Thyroid gland (tissue), 4 donors: ENCODE measurements at regions not wholly inside any gene's neighbourhood (a gene's known extent, or its start where the extent isn't known, plus 50 kb on each side); places are given as distances from the start of the nearest gene placed in this dataset.
"Not testable (repeated sequence)": the region's sequence is repeated elsewhere in the genome, so short reads cannot be mapped to it uniquely, and the experiment has no call there.

ENCODE experiments used
- DNase-seq, 2 donors: peaks; one replicate each; pipeline ENCODE4 v3.0.0-alpha.2; 2019
- H3K27ac ChIP-seq, 3 donors: fragments of 200-600 bp; sonication (generic); 1 replicate in 2 of 3; 2 replicates in 1 of 3; pipeline ENCODE4 v1.5.1; 2016 to 2019; ENCODE audit warnings: mild to moderate bottlenecking in 1 of 3, moderate library complexity in 1 of 3
- H3K27me3 ChIP-seq: fragments of 200-600 bp; sonication (generic); one replicate; pipeline ENCODE4 v1.5.1; 2019
- H3K36me3 ChIP-seq, 2 donors: fragments of 200-600 bp; sonication (generic); one replicate each; pipeline ENCODE4 v1.5.1; 2016 to 2019
- H3K4me1 ChIP-seq, 2 donors: fragments of 200-600 bp; sonication (generic); one replicate each; pipeline ENCODE4 v1.5.1; 2017 to 2019
- H3K4me3 ChIP-seq, 3 donors: fragments of 200-600 bp; sonication (generic); replicated peaks in 1 of 3; 1 replicate in 2 of 3; 2 replicates in 1 of 3; pipeline ENCODE4 v1.5.1; 2016; ENCODE audit warnings: mild to moderate bottlenecking in 1 of 3
- H3K9me3 ChIP-seq: fragments of 200-600 bp; sonication (generic); one replicate; pipeline ENCODE4 v1.5.1; 2017
- CTCF ChIP-seq, 6 experiments: fragments of 200-600 bp in 3 of 6; fragments of 450-650 bp in 3 of 6; sonication (generic) in 3 of 6; IDR thresholded peaks; one replicate each; pipeline ENCODE4 v1.5.1; 2016 to 2019; ENCODE audit warnings: antibody characterized with exemption in 6 of 6, mild to moderate bottlenecking in 2 of 6, inconsistent platforms in 1 of 6, moderate library complexity in 1 of 6
- POLR2A ChIP-seq, 2 donors: fragments of 450-650 bp; IDR thresholded peaks; one replicate each; pipeline ENCODE4 v1.6.1; 2017; ENCODE audit warnings: antibody characterized with exemption in 2 of 2, mild to moderate bottlenecking in 2 of 2, moderate library complexity in 1 of 2
- WGBS, 2 donors: methylation state at CpG; one replicate each; pipeline ENCODE4 v1.1.5; 2017; 5-methylcytosine and 5-hydroxymethylcytosine counted together
- intact Hi-C: fragments of 100-400 bp; cut with DNase I; formaldehyde crosslinking; loops from one replicate; pipeline ENCODE4 v1.15.1; 2023

DNA sequence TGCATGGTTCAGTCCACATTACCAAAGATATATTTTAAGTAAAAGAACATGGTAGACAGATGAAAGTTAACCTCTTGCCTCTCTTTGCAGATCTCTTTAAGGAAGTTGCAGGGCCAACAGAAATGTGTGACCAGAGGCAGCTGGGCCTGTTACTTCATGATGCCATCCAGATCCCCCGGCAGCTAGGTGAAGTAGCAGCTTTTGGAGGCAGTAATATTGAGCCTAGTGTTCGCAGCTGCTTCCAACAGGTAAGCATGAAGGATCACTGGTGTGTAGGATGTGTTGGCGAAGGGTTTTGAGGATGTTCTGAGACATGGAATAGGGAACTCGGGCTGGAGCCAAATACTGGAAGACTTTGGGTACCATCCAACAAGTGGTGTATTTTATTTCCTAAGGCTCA lies 508.6 kb downstream of the UTRN start:
- no peaks in the 10 kb centered on the region for H3K4me1 ChIP-seq
- intact Hi-C loops = no loop called here
- H3K9me3 ChIP-seq = no peaks in the 10 kb centered on the region
- no peak for TF ChIP-seq POLR2A (IDR thresholded peaks at IDR 0.05)
- TF ChIP-seq CTCF (IDR thresholded peaks at IDR 0.05) = no peak
- WGBS, 2 donors = 89 to 96% methylated on average over 4 of the region's 4 CpGs
- DNase-seq = no peak
- H3K4me3 ChIP-seq = no peak overlapping the region
- no peaks in the 10 kb centered on the region for H3K27me3 ChIP-seq
- peaks cover 0 to 26% of the 10 kb centered on the region in 2 donors for H3K36me3 ChIP-seq
- no peak overlapping the region for H3K27ac ChIP-seq

- WGBS, 2 donors = 95 to 100% methylated on average over 2 of the region's 2 CpGs
- intact Hi-C loops = not testable (repeated sequence)
- H3K36me3 ChIP-seq = peaks cover 0 to 26% of the 10 kb centered on the region in 2 donors
These were observed 509.9 kb downstream of the UTRN start for GRCh38 chr6:144795022-144795421.

DNA sequence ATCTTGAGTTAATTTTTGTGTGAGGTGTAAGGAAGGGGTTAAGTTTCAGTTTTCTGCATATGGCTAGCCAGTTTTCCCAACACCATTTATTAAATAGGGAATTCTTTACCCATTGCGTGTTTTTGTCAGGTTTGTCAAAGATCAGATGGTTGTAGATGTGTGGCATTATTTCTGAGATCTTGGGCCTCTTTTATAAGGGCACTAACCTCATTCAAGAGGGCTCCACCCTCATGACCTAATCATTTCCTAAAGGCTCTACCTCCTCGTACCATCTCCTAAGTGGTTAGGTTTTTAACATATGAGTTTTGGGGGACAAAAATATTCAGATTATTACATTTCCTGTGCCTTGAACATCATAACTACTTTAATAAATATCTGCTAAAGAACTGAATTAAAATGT lies 510.9 kb downstream of the UTRN start:
- Histone ChIP-seq H3K36me3 (peaks cover 0 to 26% of the 10 kb centered on the region in 2 donors), H3K4me1 (no peaks in the 10 kb centered on the region), H3K27me3 (no peaks in the 10 kb centered on the region), H3K27ac (no peak overlapping the region), H3K9me3 (no peaks in the 10 kb centered on the region), H3K4me3 (no peak overlapping the region)
- TF ChIP-seq CTCF (IDR thresholded peaks at IDR 0.05) = no peak
- TF ChIP-seq POLR2A (IDR thresholded peaks at IDR 0.05) = no peak
- intact Hi-C loops = no loop called here
- DNase-seq = no peak
- 99 to 100% methylated on average over 2 of the region's 2 CpGs for WGBS, 2 donors

More at GRCh38 chr6:144795022-144795421, 509.9 kb downstream of the UTRN start:
- not testable (repeated sequence) for H3K9me3 ChIP-seq, H3K4me3 ChIP-seq, H3K4me1 ChIP-seq, H3K27me3 ChIP-seq, H3K27ac ChIP-seq, DNase-seq

DNA sequence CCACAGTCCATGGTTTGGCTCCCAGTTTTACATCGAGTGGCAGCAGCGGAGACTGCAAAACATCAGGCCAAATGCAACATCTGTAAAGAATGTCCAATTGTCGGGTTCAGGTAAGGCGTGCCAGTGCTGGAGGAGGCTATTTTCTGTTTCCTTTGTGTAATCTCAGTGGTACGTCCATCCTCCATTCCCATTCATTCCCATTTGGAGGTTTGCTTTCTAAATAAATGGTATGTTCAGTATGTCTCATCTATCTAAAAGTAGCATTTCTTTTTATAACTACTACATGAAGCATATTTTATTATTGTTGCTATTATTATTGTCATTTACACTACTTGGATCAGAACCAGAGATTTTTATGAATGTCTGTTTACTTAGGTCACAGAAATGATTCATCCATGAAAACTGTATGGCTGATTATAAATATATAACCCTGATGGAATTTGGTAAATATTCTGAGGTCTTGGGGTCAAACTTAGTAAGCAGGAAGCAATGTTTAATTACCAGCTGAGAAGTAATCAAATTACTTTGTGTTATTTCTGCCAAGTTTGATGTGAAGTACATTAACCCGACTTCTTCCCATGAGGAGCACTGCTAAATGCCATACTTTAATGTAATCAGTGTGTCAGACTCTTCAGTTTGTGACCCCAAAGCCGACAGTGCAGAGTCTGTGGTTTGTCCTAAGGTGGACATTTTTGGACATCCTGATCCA lies 512.9 kb downstream of the UTRN start:
- no peak for DNase-seq
- 89 to 91% methylated on average over 7 of the region's 7 CpGs for WGBS, 2 donors
- no peak overlapping the region for H3K4me3 ChIP-seq
- intact Hi-C loops = no loop called here
- no peak for TF ChIP-seq POLR2A (IDR thresholded peaks at IDR 0.05)
- no peak for TF ChIP-seq CTCF (IDR thresholded peaks at IDR 0.05)
- H3K27ac ChIP-seq = no peak overlapping the region
- peaks cover 0 to 26% of the 10 kb centered on the region in 2 donors for H3K36me3 ChIP-seq
- no peaks in the 10 kb centered on the region for H3K9me3 ChIP-seq
- no peaks in the 10 kb centered on the region for H3K4me1 ChIP-seq
- no peaks in the 10 kb centered on the region for H3K27me3 ChIP-seq

GRCh38 chr6:144804246-144804790 lies 519.2 kb downstream of the UTRN start:
- Histone ChIP-seq H3K9me3 (no peaks in the 10 kb centered on the region), H3K27me3 (no peaks in the 10 kb centered on the region), H3K36me3 (peaks cover 0 to 4% of the 10 kb centered on the region in 2 donors), H3K4me3 (no peak overlapping the region), H3K27ac (no peak overlapping the region), H3K4me1 (no peaks in the 10 kb centered on the region)
- TF ChIP-seq CTCF (IDR thresholded peaks at IDR 0.05) (no peak), POLR2A (IDR thresholded peaks at IDR 0.05) (no peak)
- DNase-seq = no peak
- intact Hi-C loops = no loop called here
